RWPE1 (cell line): ENCODE measurements at regions not wholly inside any gene's neighbourhood (a gene's known extent, or its start where the extent isn't known, plus 50 kb on each side); places are given as distances from the start of the nearest gene placed in this dataset.

ENCODE experiments used
- CTCF ChIA-PET: fragments of 350-600 bp; sonication (Branson Sonifier 250); formaldehyde crosslinking; extraction: SDS; loops from one replicate; lab custom pipeline; 2021; lab: Yijun Ruan, JAX
- POLR2A ChIA-PET: fragments of 400-600 bp; formaldehyde crosslinking; extraction: SDS; loops from one replicate; lab custom pipeline; 2020; ENCODE audit warnings: antibody characterized with exemption; ENCODE audit not compliant: low non-redundant PET; lab: Yijun Ruan, JAX
- DNase-seq: peaks from one replicate; pipeline ENCODE4 v3.0.0; 2012; ENCODE audit warnings: low spot score
- H3K27ac ChIP-seq: fragments of 450-650 bp; 2 replicates; pipeline ENCODE4 v1.5.1; 2017
- TF ChIP-seq, protein P1 (sequence below): fragments of 450-650 bp; conservative IDR thresholded peaks from 2 replicates; pipeline ENCODE4 v1.5.1; 2017; ENCODE audit warnings: low read depth, mild to moderate bottlenecking

DNA sequence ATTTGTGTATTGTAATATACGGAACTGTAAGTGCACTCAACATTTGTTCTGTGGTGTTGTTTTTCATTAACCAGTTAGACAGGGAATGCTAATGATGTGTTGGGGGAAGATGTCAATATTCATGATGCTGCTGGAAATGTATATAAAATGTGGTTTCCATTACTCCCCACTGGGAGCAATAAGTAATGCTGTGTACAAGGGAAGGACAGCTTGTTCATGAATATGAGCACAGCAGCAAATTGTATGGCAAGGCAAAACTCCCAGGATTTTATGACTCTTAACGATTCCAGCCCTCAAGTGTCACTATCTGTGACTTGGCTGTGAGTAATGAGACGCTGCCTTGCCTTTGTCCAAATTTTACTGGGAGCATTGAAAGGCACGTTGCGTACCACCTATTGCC is 312.4 kb upstream of the DDX18 start:
- ChIA-PET POLR2A (no interaction called here), CTCF (no interaction called here)
- no peak overlapping the region for H3K27ac ChIP-seq
- TF ChIP-seq, protein P1, sequence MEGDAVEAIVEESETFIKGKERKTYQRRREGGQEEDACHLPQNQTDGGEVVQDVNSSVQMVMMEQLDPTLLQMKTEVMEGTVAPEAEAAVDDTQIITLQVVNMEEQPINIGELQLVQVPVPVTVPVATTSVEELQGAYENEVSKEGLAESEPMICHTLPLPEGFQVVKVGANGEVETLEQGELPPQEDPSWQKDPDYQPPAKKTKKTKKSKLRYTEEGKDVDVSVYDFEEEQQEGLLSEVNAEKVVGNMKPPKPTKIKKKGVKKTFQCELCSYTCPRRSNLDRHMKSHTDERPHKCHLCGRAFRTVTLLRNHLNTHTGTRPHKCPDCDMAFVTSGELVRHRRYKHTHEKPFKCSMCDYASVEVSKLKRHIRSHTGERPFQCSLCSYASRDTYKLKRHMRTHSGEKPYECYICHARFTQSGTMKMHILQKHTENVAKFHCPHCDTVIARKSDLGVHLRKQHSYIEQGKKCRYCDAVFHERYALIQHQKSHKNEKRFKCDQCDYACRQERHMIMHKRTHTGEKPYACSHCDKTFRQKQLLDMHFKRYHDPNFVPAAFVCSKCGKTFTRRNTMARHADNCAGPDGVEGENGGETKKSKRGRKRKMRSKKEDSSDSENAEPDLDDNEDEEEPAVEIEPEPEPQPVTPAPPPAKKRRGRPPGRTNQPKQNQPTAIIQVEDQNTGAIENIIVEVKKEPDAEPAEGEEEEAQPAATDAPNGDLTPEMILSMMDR, result no peak
- no peak for DNase-seq

DNA sequence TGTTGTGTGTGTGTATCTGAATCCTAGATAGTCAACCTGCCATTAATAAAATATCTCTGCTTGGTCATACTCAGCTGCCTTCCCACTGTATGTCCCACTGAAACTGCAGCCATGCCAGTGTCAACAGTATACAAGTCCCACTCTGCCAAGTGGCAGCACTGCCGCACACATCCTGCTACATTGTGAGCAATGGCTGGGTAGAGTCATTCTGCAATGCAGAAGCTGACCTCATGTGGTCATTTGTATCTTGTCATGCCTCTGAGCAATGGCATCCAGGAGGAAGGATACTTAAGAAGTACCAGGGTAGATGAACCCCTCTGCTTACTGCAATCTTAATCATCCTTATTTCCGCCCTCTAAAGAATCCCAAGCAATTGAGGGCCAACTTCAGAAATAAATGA is 302.2 kb upstream of the DDX18 start:
- DNase-seq, result no peak
- TF ChIP-seq, protein P1, result no peak
- CTCF ChIA-PET, result no interaction called here

DNA sequence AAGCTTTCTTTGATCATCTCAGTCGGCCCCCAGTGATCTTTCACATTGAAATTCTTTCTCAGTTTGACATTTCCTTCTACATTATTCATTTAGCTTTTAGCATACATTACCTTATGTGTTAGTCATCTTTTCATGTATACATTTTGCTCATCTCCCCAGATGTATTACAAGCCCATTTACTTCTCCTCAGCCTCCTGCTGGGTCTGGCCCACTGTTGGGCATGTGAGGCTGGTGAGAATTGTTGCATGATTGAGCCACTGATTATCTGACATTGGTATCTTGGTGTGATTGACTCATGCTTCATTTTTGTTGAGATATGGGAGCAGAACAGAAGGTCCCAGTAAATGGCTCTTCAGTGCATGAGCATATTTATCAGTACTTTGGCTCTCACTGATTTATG is 300.1 kb upstream of the DDX18 start:
- ChIA-PET CTCF (no interaction called here), POLR2A (no interaction called here)
- TF ChIP-seq, protein P1, result no peak
- no peak overlapping the region for H3K27ac ChIP-seq
- no peak for DNase-seq

More for the DNA sequence above, 302.2 kb upstream of the DDX18 start:
- POLR2A ChIA-PET, result no interaction called here
- no peak overlapping the region for H3K27ac ChIP-seq

DNA sequence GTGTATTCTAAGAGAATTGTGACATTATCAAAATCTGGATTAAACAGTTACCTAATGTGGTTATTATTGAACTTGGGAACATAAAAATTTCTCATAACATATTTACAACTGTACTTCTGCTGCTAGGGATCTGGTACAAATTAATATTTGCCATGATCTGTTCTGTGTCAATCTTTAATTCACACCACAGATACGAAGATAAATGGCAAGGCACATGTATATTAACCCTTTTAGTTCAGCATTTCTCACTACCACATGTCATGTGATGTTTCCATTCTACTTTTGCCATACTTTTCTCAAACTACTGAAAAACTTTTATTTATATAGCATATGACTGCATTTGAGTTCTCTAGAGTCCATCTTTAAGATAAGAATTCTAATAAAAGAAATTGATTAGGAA is 295.3 kb upstream of the DDX18 start:
- DNase-seq, result no peak
- CTCF ChIA-PET, result no interaction called here
- H3K27ac ChIP-seq, result no peak overlapping the region
- TF ChIP-seq, protein P1, result no peak
- POLR2A ChIA-PET, result no interaction called here

DNA sequence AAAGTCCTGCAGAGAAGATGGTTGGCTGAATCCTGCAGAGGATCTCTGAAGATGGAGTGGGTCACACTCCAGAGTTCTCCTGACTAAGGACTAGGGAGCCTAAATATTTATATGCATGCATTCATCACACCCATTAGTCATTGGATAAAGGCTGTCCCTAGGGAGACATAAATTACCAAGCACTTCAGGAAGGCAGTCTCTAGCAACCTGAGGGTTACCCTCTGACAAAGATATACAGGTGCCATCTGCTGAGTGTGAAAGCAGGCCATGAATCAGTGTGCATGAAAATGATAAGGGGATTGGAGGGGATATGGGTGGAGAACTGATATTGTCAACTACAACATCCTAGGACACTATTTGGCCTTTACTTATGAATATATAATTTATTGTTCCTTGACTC is 294.8 kb upstream of the DDX18 start:
- TF ChIP-seq, protein P1, result no peak
- ChIA-PET CTCF (interaction anchor here (1.4 kb wide), 1 partner anchor 16 kb away, joined by 4 read pairs; no protein-coding TSS in a partner anchor), POLR2A (no interaction called here)
- DNase-seq, result no peak
- H3K27ac ChIP-seq, result no peak overlapping the region

DNA sequence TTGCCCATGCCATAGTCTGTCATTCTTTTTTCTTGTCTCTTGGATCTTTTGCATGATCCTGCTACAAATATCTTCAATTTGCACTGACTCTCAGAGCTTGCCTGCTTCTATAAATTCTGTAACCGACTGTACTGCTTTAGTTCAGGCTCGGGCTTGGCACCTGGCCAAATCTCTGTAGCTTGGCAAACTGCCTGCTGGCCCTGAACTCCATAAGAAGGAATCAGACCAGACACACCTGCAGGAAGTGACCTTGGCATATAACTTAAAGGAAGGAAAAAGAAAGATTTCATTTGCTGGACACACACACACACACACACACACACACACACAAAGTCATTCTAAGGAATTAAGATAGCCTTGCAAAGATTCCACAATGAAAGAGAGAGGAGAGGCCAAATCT is 291.2 kb upstream of the DDX18 start:
- ChIA-PET CTCF (interaction anchor here (1.0 kb wide), 1 partner anchor 149 kb away, joined by 3 read pairs; no protein-coding TSS in a partner anchor), POLR2A (no interaction called here)
- peak; percentile 41 for DNase-seq
- no peak overlapping the region for H3K27ac ChIP-seq
- TF ChIP-seq, protein P1, result no peak
